Bronchial epithelial cell (primary cell): ENCODE measurements at regions not wholly inside any gene's neighbourhood (a gene's known extent, or its start where the extent isn't known, plus 50 kb on each side); places are given as distances from the start of the nearest gene placed in this dataset.
A peak's percentile ranks its signal among the peaks of the same experiment; 100 is the strongest.

Source experiments
- DNase-seq: peaks from one replicate; pipeline ENCODE4 v3.0.0-alpha.2; 2010; ENCODE audit warnings: low read depth
- FAIRE-seq: peaks from 2 replicates; lab custom pipeline; 2011; peaks lifted over from hg19 to GRCh38; lab: Jason Lieb, UNC
- H3K27me3 ChIP-seq: 2 replicates; pipeline ENCODE4 v1.5.1; 2011; ENCODE audit warnings: low read length; ENCODE audit not compliant: control insufficient read depth, insufficient read depth
- H3K36me3 ChIP-seq: 2 replicates; pipeline ENCODE4 v1.5.1; 2011; ENCODE audit warnings: low read length; ENCODE audit not compliant: control insufficient read depth, insufficient read depth
- H3K4me3 ChIP-seq: 2 replicates; pipeline ENCODE4 v1.5.1; 2011; ENCODE audit warnings: mild to moderate bottlenecking, low read depth, low read length, control low read depth
- TF ChIP-seq, protein P1 (sequence below): IDR thresholded peaks from 2 replicates; pipeline ENCODE4 v1.5.1; 2011; ENCODE audit warnings: mild to moderate bottlenecking, moderate library complexity, low read length, control low read depth, inconsistent platforms; ENCODE audit not compliant: insufficient read depth, severe bottlenecking

DNA sequence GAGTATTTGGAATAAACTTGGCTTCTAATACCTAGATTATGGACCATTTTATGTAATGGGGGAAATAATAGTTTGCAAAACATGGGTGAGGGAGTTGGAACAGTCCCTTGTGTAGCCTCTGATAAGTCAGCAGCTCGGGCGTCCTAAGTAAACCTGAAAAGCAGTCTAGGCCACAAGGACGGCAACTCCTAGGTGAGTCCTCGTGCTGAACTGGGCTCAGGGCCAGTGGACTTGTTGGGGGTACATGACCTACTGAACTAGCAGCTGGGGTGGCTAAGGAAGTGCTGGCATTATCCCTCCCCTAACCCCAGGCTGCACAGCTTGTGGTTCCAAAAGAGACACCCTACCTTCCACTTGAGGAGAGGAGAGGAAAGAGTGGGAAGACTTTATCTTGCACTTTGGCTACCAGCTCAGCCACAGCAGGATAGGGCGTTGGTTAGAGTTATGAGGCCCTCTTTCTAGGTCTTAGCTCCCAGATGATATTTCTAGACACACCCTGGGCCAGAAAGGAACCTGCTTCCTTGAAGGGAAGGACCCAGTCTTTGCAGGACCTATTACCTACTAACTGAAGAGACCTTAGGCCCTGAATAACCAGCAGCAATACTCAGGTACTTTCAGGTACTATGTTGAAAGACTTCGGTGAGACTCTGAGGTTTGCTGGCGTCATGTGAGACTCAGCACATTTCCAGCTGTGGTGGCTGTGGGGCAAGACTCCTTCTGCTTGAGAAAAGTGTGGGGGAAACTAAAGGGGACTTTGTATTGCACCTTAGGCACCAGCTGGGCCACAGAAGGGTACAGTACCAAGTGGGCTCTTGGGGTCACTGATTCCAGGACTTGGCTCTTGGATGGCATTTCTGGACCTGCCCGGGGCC is 71.0 kb downstream of the AQP4 start:
- DNase-seq = no peak
- peak; percentile 90 for FAIRE-seq
- H3K36me3 ChIP-seq = no peaks in the 10 kb centered on the region
- H3K4me3 ChIP-seq = no peak overlapping the region
- no peaks in the 10 kb centered on the region for H3K27me3 ChIP-seq
- TF ChIP-seq, protein P1, sequence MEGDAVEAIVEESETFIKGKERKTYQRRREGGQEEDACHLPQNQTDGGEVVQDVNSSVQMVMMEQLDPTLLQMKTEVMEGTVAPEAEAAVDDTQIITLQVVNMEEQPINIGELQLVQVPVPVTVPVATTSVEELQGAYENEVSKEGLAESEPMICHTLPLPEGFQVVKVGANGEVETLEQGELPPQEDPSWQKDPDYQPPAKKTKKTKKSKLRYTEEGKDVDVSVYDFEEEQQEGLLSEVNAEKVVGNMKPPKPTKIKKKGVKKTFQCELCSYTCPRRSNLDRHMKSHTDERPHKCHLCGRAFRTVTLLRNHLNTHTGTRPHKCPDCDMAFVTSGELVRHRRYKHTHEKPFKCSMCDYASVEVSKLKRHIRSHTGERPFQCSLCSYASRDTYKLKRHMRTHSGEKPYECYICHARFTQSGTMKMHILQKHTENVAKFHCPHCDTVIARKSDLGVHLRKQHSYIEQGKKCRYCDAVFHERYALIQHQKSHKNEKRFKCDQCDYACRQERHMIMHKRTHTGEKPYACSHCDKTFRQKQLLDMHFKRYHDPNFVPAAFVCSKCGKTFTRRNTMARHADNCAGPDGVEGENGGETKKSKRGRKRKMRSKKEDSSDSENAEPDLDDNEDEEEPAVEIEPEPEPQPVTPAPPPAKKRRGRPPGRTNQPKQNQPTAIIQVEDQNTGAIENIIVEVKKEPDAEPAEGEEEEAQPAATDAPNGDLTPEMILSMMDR = no peak

DNA sequence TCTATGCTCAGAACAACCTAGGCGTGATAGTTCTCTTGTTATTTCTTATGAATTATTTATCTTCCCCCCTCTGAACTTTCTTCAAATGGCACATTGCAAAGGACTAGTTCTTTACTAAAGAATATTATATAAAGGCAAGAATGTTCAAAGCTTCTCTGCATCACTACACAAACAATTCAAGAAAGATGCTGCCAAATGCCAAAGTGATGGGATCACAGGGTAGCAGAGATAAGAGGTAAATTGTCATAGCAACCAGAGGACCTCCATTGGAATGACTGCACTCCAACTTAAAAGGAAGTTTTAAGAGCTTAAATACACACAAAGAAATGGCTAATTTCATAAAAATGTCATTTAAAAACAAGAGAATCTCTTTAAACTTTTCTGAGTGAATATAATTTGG is 72.8 kb downstream of the AQP4 start:
- FAIRE-seq = no peak
- H3K27me3 ChIP-seq = no peaks in the 10 kb centered on the region
- H3K36me3 ChIP-seq = no peaks in the 10 kb centered on the region
- peak; percentile 53 for DNase-seq
- no peak overlapping the region for H3K4me3 ChIP-seq
- TF ChIP-seq, protein P1 = no peak

DNA sequence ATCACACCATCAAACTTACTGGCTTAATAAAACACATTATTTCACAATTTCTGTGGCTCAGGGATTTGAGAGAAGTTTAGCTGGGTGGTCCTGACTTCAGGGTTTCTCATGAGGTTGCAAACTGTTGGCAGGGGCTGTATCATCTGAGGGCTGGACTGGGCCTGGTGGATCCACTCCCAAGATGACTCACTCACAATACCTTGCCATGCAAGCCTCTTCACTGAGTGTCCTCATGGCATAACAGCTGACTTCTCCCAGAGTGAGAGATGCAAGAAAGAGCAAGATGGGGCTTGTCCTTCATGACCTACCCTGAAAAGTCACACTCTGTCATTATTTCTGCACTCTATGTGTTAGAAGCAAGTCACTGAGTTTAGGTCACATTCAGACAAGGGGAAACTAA is 73.8 kb downstream of the AQP4 start:
- DNase-seq (peak; percentile 99), FAIRE-seq (peak; percentile 98)
- Histone ChIP-seq H3K4me3 (no peak overlapping the region), H3K36me3 (no peaks in the 10 kb centered on the region), H3K27me3 (no peaks in the 10 kb centered on the region)
- TF ChIP-seq, protein P1 = no peak

DNA sequence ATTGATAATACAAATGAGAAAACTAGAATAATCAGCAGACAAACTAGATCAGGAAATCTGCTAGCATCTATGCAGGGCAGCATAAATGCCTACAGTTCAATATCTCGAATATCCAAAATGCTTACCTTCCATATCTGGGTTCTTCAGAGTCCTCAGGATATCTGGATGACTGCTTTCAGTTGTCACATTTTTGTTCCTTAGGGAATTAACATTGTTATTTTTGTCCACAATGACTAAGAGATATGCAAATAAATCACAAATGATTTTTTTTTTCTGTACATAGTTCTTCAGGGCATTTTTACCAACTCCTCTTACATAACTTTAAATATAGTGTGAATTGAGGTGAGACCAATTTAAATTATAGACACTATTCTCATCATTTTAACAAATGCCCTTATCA is 80.9 kb downstream of the AQP4 start:
- Histone ChIP-seq H3K36me3 (no peaks in the 10 kb centered on the region), H3K27me3 (no peaks in the 10 kb centered on the region), H3K4me3 (no peak overlapping the region)
- DNase-seq (no peak), FAIRE-seq (no peak)
- TF ChIP-seq, protein P1 = no peak

GRCh38 chr18:26783170-26783569 is 82.3 kb downstream of the AQP4 start:
- no peak for FAIRE-seq
- Histone ChIP-seq H3K4me3 (no peak overlapping the region), H3K27me3 (no peaks in the 10 kb centered on the region), H3K36me3 (no peaks in the 10 kb centered on the region)
- DNase-seq = no peak
- TF ChIP-seq, protein P1 = no peak
